ENCODE measurements at regions not wholly inside any gene's neighbourhood (a gene's known extent, or its start where the extent isn't known, plus 50 kb on each side); places are given as distances from the start of the nearest gene placed in this dataset.
A peak's percentile ranks its signal among the peaks of the same experiment; 100 is the strongest.

DNA sequence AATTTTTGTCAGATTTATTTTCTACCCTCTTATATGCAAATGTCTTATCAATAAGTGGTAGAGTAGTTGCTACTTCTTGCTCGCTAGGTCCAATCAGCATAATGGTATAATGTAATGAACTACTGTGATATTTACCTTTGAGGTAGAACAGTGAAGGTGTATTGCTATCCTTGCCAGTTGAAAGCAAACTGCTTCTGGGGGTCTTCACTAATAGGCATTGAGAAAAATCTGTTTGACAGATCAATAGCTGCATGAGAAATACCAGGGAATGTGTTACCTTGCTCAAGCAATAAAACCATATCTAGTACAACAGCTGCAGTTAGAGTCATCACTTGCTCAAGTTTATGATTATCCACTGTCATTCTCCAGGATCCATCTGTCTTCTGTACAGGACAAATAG is 50.1 kb upstream of the EFEMP1 start:
- DNase-seq: no peak

GRCh38 chr2:55976681-55977080 is 53.1 kb upstream of the EFEMP1 start:
- DNase-seq: no peak

GRCh38 chr2:55985406-55985805 is 61.8 kb upstream of the EFEMP1 start:
- DNase-seq: no peak

- DNase-seq: no peak
Observed at GRCh38 chr2:55986001-55986400, 62.4 kb upstream of the EFEMP1 start.

DNA sequence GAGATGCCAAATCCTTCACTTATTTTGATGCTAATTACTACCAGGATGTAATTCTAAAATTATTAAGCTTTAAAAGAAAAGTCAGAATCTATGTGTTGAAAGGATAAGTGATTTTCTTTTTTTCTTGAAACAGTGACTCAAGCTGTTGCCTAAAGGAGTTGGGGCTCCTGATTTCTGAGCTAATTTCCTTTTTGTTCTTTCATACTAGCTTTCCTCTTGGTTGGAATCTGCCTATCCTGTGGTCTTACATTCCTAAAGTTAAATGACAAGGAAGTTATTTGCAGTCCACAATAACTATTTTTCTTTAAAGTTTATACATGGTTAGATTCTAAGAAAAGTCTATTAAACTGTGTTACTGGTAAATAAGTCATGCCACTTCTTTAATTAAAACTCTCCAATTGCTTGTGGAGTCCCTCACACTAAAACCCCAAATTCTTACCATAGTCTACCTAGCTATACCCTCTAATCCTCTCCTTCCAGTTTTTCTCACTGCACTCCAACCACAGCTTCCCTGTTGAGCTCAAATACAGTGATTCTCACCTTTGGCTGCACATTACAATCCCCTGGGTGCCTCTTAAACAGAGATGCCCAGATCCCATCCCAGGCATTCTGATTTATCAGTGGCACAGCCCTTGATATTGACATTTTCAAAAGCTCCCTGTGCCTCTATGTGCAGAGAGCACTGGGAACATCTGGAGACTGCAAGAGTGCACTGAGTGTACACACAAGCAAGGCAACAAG is 63.3 kb upstream of the EFEMP1 start:
- DNase-seq: no peak

DNA sequence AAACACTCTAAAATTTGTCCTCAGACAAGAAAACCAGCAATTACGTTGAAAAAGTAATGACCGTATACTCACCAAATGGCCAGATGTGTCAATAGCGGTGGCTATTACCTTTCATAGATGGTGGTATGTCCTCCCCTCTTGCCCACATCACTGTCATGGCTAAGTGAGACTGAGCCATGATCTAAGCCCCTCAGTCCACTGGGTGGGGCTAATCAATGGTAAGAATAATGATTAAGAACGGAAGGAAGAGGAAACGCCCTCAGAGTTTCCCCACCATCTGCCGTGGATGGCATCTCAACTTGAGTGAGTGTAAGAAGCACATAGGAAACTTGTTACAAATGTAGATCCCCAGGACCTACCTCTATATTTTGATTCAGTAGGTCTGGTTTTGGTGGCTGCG is 65.8 kb upstream of the EFEMP1 start:
- no peak for DNase-seq

DNA sequence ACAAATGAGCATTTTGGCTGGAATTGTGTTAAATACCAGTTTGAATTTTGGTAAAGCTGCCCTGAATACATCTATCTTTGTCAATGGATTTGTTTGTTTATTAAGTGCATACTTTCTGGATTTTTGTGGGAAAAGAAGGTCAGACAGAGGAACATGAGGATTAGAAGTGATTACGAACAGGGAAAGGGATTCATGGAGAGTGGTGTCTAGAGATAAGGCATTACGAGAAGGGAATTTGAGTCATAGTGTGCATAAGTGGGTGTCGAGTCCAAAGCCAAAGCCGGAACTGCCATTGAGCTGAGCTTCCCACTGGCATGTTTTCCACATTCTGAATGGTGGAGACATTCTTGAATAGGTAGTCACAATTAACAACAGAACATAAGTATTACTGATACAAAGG is 68.9 kb upstream of the EFEMP1 start:
- no peak for DNase-seq

GRCh38 chr2:55993685-55994084 is 70.1 kb upstream of the EFEMP1 start:
- no peak for DNase-seq

DNA sequence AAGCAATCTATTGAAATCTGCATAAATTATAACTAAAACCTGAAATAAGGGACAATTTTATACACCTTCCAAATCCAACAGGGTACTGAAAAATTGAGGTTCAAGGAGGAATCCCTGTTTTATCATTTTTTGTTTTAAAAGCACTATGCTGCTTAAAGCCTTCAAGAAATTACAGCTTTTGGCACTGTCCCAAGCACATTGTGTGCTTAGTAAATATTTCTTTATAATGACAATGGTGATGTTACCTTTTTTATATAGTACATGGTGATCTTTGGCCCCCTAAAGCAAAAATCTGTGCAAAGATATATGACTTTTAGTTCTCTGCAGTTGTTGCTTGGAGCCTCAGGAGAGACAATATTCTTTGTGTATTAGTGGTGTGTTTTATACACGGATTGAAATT is 71.6 kb upstream of the EFEMP1 start:
- no peak for DNase-seq

DNA sequence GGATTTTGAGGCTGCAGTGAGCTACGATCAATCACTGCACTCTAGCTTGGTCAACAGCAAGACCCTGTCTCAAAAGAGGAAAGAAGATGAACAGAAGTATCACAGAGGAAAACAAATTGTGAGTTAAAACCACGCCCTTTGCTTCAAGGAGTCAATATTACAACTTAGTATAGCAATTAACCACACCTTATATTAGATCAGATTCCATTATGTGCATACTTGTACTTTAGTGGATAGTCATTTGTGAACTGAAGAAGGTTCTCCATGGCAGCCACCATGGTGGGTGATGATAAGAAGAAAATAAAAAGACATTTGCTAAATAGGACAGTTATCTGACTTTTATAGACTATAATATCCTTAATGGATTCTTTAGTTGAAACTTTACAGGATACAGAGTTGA is 72.3 kb upstream of the EFEMP1 start:
- no peak for DNase-seq

- DNase-seq: no peak
Observed at GRCh38 chr2:55999231-55999630, 75.6 kb upstream of the EFEMP1 start.

DNA sequence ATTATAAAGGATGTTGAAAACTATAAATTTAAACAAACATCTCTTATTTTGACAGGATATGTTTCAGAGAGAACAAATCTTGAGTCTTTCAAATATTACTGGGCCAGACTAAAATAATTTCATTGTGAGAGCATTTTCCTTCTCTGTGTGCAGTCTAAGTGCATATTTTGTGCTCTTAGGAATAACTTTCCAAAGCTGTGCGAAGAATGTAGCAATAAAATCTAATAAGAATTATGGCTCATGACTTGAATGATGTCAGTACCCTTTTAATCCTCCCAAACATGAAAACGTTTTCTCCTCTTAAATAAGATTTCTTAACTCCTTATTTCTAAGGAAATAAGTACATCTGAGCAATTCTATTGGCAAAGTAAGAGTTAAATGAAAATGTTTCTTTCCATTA is 76.2 kb upstream of the EFEMP1 start:
- no peak for DNase-seq

- DNase-seq: no peak
Observed at GRCh38 chr2:56001947-56002346, 78.4 kb upstream of the EFEMP1 start.

DNA sequence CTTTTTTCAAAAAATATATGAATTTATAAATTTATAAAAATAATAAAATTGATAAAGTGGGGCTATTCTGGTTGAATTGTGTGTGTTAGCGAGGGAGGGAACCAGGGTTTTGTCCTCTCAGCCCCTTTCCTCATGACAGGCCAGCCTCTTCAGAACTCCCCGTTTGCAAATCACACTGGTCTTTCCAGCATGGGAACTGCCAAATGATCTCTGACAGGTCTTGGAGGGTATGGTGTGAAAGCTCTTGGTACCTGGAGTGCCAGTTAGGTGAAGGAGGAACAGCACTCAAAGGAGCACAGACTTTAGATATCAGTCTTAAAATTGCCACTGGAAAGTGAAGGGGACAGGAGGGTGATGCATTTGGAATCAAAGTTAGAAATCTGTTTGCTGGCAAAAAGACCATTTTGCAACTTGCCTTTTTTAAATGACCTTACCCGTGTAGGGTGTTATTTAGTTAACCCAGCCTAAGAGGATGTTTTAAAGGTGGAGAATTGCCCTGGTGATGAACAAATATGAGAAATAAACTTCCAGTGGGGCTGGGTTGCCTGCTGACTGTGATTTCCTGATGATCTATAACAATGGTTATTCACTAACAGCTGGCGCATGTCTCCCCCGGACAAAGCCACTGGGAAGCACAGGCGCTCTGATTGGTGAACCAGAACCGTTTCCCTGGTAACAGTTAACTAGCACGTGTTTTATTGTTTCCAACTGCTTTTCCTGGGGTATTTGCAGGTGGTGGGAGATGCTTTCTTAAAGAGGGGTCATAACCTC is 85.3 kb upstream of the EFEMP1 start:
- peak; percentile 71 to 82 for DNase-seq

GRCh38 chr2:56009758-56010458 is 86.3 kb upstream of the EFEMP1 start:
- peak; percentile 17 to 26 for DNase-seq

- no peak for DNase-seq
Observed at GRCh38 chr2:56011624-56012023, 88.0 kb upstream of the EFEMP1 start.

- peak in 1 of 2 experiments; percentile 49 for DNase-seq
Observed at GRCh38 chr2:56012221-56012765, 88.7 kb upstream of the EFEMP1 start.

DNA sequence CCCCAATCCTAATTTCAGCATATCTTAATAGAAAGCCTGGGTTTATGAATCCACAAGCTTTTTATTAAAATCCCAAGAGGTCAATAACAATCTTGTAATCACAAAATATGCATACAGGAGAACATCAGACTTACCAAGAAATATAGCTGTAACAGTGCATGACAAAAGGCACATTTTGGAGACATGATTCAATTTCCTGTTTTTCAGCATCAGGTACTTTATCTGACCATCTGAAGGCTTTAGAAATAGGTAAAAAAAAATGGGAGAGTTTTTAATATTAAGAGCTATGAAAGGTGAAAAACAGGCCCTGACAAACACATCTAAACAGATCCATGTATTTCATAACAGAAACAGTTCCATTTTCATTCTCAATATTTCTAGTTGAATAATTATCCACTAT is 89.9 kb upstream of the EFEMP1 start:
- no peak for DNase-seq

DNA sequence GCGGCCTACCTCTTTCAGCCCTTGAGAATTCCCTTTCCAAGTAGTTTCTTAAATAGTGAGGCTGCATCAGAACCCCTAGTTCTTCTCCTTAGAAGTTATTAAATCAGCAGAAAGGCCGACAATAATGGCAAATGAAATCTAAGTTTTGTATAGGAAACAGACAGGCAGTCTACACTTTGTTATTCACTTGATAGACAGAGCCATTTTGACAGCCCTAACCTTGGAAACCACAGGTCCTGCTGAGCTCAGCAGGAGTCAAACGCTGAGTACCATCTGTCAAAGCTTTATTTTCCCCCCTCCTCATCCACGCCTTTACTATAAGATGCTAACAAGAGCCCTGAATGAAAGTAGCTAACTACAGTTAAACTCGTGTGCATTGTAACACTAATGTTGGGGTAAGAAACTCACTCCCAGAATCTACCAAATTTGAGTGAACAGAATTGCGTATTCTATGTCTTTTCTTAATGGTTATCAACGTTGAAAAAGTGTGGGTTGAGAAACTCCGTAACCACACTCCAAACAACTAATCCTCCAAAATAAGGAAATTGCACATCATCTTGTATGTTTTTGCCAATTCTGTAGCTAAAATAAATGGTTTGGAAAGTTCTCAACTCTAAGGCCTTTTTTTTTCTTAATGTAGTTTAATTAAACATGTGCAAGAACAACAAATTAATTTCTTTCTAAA is 90.6 kb upstream of the EFEMP1 start:
- peak; percentile 61 to 63 for DNase-seq

GRCh38 chr2:56015711-56016115 is 92.1 kb upstream of the EFEMP1 start:
- peak; percentile 40 to 61 for DNase-seq

DNA sequence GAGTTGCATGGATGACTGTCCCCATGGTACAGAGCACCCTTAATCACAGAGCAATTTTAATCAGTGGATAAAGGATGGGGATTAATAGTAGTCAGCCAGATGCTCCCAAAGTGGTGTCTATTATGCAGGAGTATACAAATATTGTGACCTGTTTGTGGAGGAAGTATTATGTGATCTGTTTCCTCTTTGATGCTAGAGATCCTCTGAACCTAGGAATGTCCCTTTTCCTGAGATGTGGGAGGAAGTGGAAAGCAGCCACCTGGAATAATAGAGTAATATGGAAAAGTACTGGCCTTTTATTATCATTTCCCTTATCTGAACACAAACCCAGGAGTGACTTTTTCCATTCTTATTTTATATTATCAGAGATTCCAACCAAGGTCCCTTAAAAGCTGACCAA is 94.2 kb upstream of the EFEMP1 start:
- no peak for DNase-seq

DNA sequence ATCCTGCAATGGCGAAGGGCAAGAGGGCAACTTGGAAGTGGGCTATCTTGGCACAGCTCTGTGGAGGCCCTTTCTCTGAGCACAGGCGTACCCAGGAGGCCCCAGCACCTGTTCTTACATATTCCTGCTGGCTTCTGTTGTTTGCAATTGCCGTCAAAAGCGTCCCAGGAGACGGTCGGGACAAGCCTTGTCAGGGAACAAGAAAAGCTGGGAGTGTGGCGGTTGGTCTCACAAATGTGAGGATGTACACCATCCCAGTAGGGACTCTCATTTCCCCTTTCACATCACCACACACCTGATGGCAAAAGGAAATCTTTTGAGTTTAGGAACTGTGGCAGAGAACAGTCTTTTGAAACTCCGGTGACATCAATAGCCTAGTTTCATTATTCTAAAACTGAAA is 94.7 kb upstream of the EFEMP1 start:
- peak; percentile 95 to 96 for DNase-seq

- DNase-seq: no peak
Observed at GRCh38 chr2:56021136-56021474, 97.5 kb upstream of the EFEMP1 start.
